GM19397 (cell line): ENCODE measurements at regions not wholly inside any gene's neighbourhood (a gene's known extent, or its start where the extent isn't known, plus 50 kb on each side); places are given as distances from the start of the nearest gene placed in this dataset.
"Not testable (repeated sequence)": the region's sequence is repeated elsewhere in the genome, so short reads cannot be mapped to it uniquely, and the experiment has no call there.

Experiments
- ATAC-seq: cut with Tn5 transposase; IDR thresholded peaks from one replicate; pipeline ENCODE4 v1.9.1; 2021; ENCODE audit warnings: mild to moderate bottlenecking, moderate library complexity; ENCODE audit not compliant: unreplicated experiment

- not testable (repeated sequence) for ATAC-seq
Observed at GRCh38 chr2:91568391-91569338, 2877.2 kb downstream of the RPIA start.

- not testable (repeated sequence) for ATAC-seq
Observed at GRCh38 chr2:91571239-91571923, 2879.9 kb downstream of the RPIA start.

GRCh38 chr2:91573018-91573417 is 2881.5 kb downstream of the RPIA start:
- ATAC-seq: not testable (repeated sequence)

GRCh38 chr2:91573755-91574154 is 2882.3 kb downstream of the RPIA start:
- ATAC-seq: not testable (repeated sequence)

GRCh38 chr2:91574255-91574654 is 2882.8 kb downstream of the RPIA start:
- not testable (repeated sequence) for ATAC-seq

GRCh38 chr2:91575701-91576100 is 2884.2 kb downstream of the RPIA start:
- not testable (repeated sequence) for ATAC-seq

- ATAC-seq: not testable (repeated sequence)
Observed at GRCh38 chr2:91577406-91577805, 2885.9 kb downstream of the RPIA start.

- ATAC-seq: not testable (repeated sequence)
Observed at GRCh38 chr2:91578678-91579077, 2887.2 kb downstream of the RPIA start.

- not testable (repeated sequence) for ATAC-seq
Observed at GRCh38 chr2:91579555-91579954, 2888.1 kb downstream of the RPIA start.

GRCh38 chr2:91580043-91580442 is 2888.6 kb downstream of the RPIA start:
- ATAC-seq: not testable (repeated sequence)

GRCh38 chr2:91587098-91587497 is 2895.6 kb downstream of the RPIA start:
- ATAC-seq: not testable (repeated sequence)

- ATAC-seq: not testable (repeated sequence)
Observed at GRCh38 chr2:91587908-91588535, 2896.5 kb downstream of the RPIA start.

GRCh38 chr2:91588782-91589223 is 2897.3 kb downstream of the RPIA start:
- ATAC-seq: not testable (repeated sequence)

GRCh38 chr2:91589454-91590328 is 2898.2 kb downstream of the RPIA start:
- not testable (repeated sequence) for ATAC-seq

- ATAC-seq: not testable (repeated sequence)
Observed at GRCh38 chr2:91590381-91590780, 2898.9 kb downstream of the RPIA start.

GRCh38 chr2:91591066-91591465 is 2899.6 kb downstream of the RPIA start:
- not testable (repeated sequence) for ATAC-seq

GRCh38 chr2:91597436-91597835 is 2906.0 kb downstream of the RPIA start:
- ATAC-seq: not testable (repeated sequence)

GRCh38 chr2:91598519-91598918 is 2907.0 kb downstream of the RPIA start:
- ATAC-seq: not testable (repeated sequence)

- not testable (repeated sequence) for ATAC-seq
Observed at GRCh38 chr2:91599000-91599399, 2907.5 kb downstream of the RPIA start.

- not testable (repeated sequence) for ATAC-seq
Observed at GRCh38 chr2:91602860-91603259, 2911.4 kb downstream of the RPIA start.
